WERI-Rb-1 (cell line): ENCODE measurements at regions not wholly inside any gene's neighbourhood (a gene's known extent, or its start where the extent isn't known, plus 50 kb on each side); places are given as distances from the start of the nearest gene placed in this dataset.

Source experiments
- DNase-seq: peaks from one replicate; pipeline ENCODE4 v3.0.0-alpha.2; 2020
- H3K27ac ChIP-seq: fragments of 250-450 bp; sonication (Bioruptor Pico); 2 replicates; pipeline ENCODE4 v1.5.1; 2020; ENCODE audit warnings: mild to moderate bottlenecking, moderate library complexity
- H3K27me3 ChIP-seq: fragments of 250-450 bp; sonication (Bioruptor Pico); 2 replicates; pipeline ENCODE4 v1.5.1; 2021; ENCODE audit warnings: mild to moderate bottlenecking, low read depth, moderate library complexity; ENCODE audit not compliant: insufficient read depth, severe bottlenecking
- H3K36me3 ChIP-seq: fragments of 250-450 bp; sonication (Bioruptor Pico); 2 replicates; pipeline ENCODE4 v1.5.1; 2020; ENCODE audit warnings: mild to moderate bottlenecking, moderate library complexity
- H3K4me3 ChIP-seq: 2 replicates; pipeline ENCODE4 v1.5.1; 2011; ENCODE audit warnings: low read depth, mild to moderate bottlenecking, control low read depth, low read length
- H3K9me3 ChIP-seq: fragments of 250-450 bp; sonication (Bioruptor Pico); 2 replicates; pipeline ENCODE4 v1.5.1; 2021; ENCODE audit warnings: mild to moderate bottlenecking, moderate library complexity; ENCODE audit not compliant: severe bottlenecking
- CTCF ChIP-seq: IDR thresholded peaks from 2 replicates; pipeline ENCODE4 v1.5.1; 2011; ENCODE audit warnings: low read depth, mild to moderate bottlenecking, control low read depth, inconsistent platforms, low read length

GRCh38 chr5:42924686-42925085 lies 113.0 kb upstream of the SELENOP start:
- no peaks in the 10 kb centered on the region for H3K36me3 ChIP-seq
- H3K27me3 ChIP-seq: peaks cover 94% of the 10 kb centered on the region
- H3K4me3 ChIP-seq: no peak overlapping the region
- H3K27ac ChIP-seq: no peak overlapping the region
- H3K9me3 ChIP-seq: no peaks in the 10 kb centered on the region
- no peak for TF ChIP-seq CTCF
- no peak for DNase-seq

GRCh38 chr5:42924226-42924625 lies 112.5 kb upstream of the SELENOP start:
- Histone ChIP-seq H3K27ac (no peak overlapping the region), H3K9me3 (no peaks in the 10 kb centered on the region), H3K36me3 (no peaks in the 10 kb centered on the region), H3K27me3 (peaks cover 96% of the 10 kb centered on the region), H3K4me3 (no peak overlapping the region)
- TF ChIP-seq CTCF: no peak
- no peak for DNase-seq

DNA sequence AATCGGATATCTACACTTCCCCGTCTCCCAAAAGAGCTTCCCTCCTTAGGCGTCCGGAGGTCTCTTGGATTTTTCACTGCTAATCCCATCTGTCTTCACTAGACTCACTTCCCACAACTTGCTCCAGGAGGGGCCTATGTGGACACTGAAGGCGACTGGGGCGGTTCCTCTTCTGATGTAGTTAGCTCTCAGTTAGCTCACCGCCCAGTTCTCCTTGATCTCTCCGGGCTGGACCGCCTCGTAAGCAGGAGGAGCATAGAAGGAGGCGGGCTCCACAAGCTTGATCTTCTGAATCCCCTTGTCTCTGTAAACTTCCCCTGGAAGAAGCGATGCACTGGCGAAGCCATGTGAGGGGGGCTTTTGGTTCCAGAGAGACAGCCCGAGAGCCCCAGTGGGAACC lies 112.0 kb upstream of the SELENOP start:
- DNase-seq: no peak

GRCh38 chr5:42919600-42919999 lies 107.9 kb upstream of the SELENOP start:
- Histone ChIP-seq H3K27me3 (peaks cover 93% of the 10 kb centered on the region), H3K9me3 (no peaks in the 10 kb centered on the region), H3K27ac (no peak overlapping the region), H3K4me3 (no peak overlapping the region), H3K36me3 (no peaks in the 10 kb centered on the region)
- TF ChIP-seq CTCF: no peak
- no peak for DNase-seq

More for the DNA sequence above, 112.0 kb upstream of the SELENOP start:
- no peaks in the 10 kb centered on the region for H3K36me3 ChIP-seq
- H3K27me3 ChIP-seq: peaks cover 96% of the 10 kb centered on the region
- no peaks in the 10 kb centered on the region for H3K9me3 ChIP-seq
- no peak overlapping the region for H3K27ac ChIP-seq
- no peak overlapping the region for H3K4me3 ChIP-seq
- no peak for TF ChIP-seq CTCF

GRCh38 chr5:42915306-42915866 lies 103.7 kb upstream of the SELENOP start:
- H3K27ac ChIP-seq: no peak overlapping the region
- DNase-seq: no peak
- H3K27me3 ChIP-seq: peaks cover 87% of the 10 kb centered on the region
- TF ChIP-seq CTCF: no peak
- H3K4me3 ChIP-seq: no peak overlapping the region
- H3K36me3 ChIP-seq: no peaks in the 10 kb centered on the region
- no peaks in the 10 kb centered on the region for H3K9me3 ChIP-seq

DNA sequence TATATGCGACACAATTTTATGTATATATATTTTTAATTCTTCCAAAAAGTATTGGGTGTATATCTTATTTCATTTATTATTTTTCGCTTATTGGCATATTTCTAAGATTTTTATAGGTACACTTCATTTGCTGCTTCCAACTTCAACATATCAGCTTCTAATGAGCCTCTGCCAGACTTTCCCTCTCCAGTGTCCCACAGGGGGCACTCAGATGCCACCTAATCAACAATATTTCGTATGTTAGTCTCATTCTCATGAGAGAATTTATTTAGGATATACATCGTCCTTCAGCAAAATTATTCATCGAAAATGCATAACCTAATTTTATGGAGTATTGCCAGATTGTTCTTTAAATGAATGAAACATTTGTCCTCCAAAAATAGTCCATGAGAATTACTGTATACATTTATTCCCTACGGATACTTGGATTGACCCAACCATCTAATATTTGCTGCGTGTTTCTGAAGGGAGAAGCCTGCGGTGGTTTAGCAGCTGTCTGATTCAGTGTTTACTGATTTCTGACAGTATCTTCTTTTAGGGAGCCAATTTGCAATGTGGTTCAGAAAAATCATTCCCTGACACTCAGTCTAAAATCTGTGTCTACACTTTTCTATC lies 100.6 kb upstream of the SELENOP start:
- Histone ChIP-seq H3K36me3 (no peaks in the 10 kb centered on the region), H3K27ac (no peak overlapping the region), H3K4me3 (no peak overlapping the region), H3K9me3 (no peaks in the 10 kb centered on the region), H3K27me3 (peaks cover 84% of the 10 kb centered on the region)
- no peak for TF ChIP-seq CTCF
- DNase-seq: no peak
